K562 (cell line): ENCODE measurements at regions not wholly inside any gene's neighbourhood (a gene's known extent, or its start where the extent isn't known, plus 50 kb on each side); places are given as distances from the start of the nearest gene placed in this dataset.

Source experiments
- ATAC-seq: fragments of 200-7000 bp; cut with Tn5 transposase; 3 replicates; pipeline ENCODE4 v1.9.1; 2020; ENCODE audit warnings: moderate library complexity
- BruUV-seq: library from RNA; stranded (reverse); fragments of 400-500 nt; replicated peaks from 2 replicates; lab custom pipeline; 2021; lab: Mats Ljungman, UMichigan
- CTCF ChIA-PET: fragments of 300-600 bp; formaldehyde crosslinking; extraction: SDS; loops from one replicate; lab custom pipeline; 2021; ENCODE audit warnings: low intra/inter-chr PET ratio; lab: Yijun Ruan, JAX
- POLR2A ChIA-PET: fragments of 300-600, 350-650 bp; sonication (Branson Sonifier 250); formaldehyde crosslinking; extraction: SDS; loops from one replicate; lab custom pipeline; 2021; ENCODE audit warnings: antibody characterized with exemption, inconsistent platforms; lab: Yijun Ruan, JAX
- DNase-seq, 4 experiments: peaks; one replicate each; pipeline versions ENCODE4 v3.0.0 to v3.0.0-alpha.2; 2011 to 2018; ENCODE audit warnings: low spot score in 3 of 4, mixed read lengths in 3 of 4; ENCODE audit errors: extremely low read depth in 1 of 4
- FAIRE-seq: peaks from 2 replicates; lab custom pipeline; 2011; peaks lifted over from hg19 to GRCh38; lab: Jason Lieb, UNC
- H2AFZ ChIP-seq: 2 replicates; pipeline ENCODE4 v1.6.0; 2011; ENCODE audit warnings: low read depth, low read length, control low read depth, inconsistent platforms
- H3K27ac ChIP-seq: fragments of 200-600 bp; 3 replicates; pipeline ENCODE4 v1.8.0; 2011; ENCODE audit warnings: low read depth, mild to moderate bottlenecking, control low read depth, inconsistent platforms, low read length, moderate library complexity, mixed read lengths; ENCODE audit errors: extremely low read depth
- H3K27me3 ChIP-seq, 2 experiments: fragments of 300-600 bp in 1 of 2; 2 replicates in 1 of 2; 3 replicates in 1 of 2; pipeline versions ENCODE4 v1.6.0 to v1.8.0; 2011; ENCODE audit warnings: inconsistent platforms in 2 of 2, low read length in 2 of 2, mild to moderate bottlenecking in 1 of 2, mixed read lengths in 1 of 2, moderate library complexity in 1 of 2; ENCODE audit not compliant: control insufficient read depth in 2 of 2, insufficient read depth in 2 of 2
- H3K36me3 ChIP-seq: fragments of 300-600 bp; 3 replicates; pipeline ENCODE4 v1.8.0; 2011; ENCODE audit warnings: mild to moderate bottlenecking, low read length, inconsistent platforms; ENCODE audit not compliant: control insufficient read depth, insufficient read depth
- H3K4me1 ChIP-seq, 2 experiments: fragments of 200-600 bp in 1 of 2; replicated peaks in 1 of 2; 2 replicates in 1 of 2; 3 replicates in 1 of 2; pipeline versions ENCODE4 v1.5.1 to v1.8.0; 2011; ENCODE audit warnings: inconsistent platforms in 2 of 2, low read length in 2 of 2, mild to moderate bottlenecking in 1 of 2, mixed read lengths in 1 of 2, moderate library complexity in 1 of 2; ENCODE audit not compliant: control insufficient read depth in 2 of 2, insufficient read depth in 2 of 2
- H3K4me2 ChIP-seq: 2 replicates; pipeline ENCODE4 v1.6.1; 2011; ENCODE audit warnings: low read length, control low read depth, inconsistent platforms, mixed read lengths; ENCODE audit not compliant: insufficient read depth
- H3K4me3 ChIP-seq: fragments of 200-600 bp; sonication (generic), shearing (Covaris generic); 2 replicates; pipeline ENCODE4 v1.5.1; 2016; ENCODE audit warnings: control low read depth, inconsistent platforms
- H3K79me2 ChIP-seq: fragments of 200-600 bp; 3 replicates; pipeline ENCODE4 v1.8.0; 2011; ENCODE audit warnings: low read length, inconsistent platforms; ENCODE audit not compliant: control insufficient read depth, insufficient read depth
- H3K9ac ChIP-seq, 2 experiments: 2 replicates each; pipeline versions ENCODE4 v1.6.0 to v1.6.1; 2011; ENCODE audit warnings: low read depth in 2 of 2, low read length in 2 of 2, control low read depth in 1 of 2, inconsistent platforms in 1 of 2, mild to moderate bottlenecking in 1 of 2, mixed read lengths in 1 of 2; ENCODE audit not compliant: insufficient read depth in 1 of 2
- H3K9me1 ChIP-seq: one replicate; pipeline ENCODE4 v1.6.0; 2011; ENCODE audit warnings: inconsistent platforms, mild to moderate bottlenecking, low read length, moderate library complexity; ENCODE audit not compliant: control insufficient read depth, insufficient read depth
- H3K9me3 ChIP-seq: replicated peaks from 2 replicates; pipeline ENCODE4 v1.5.1; 2011; ENCODE audit warnings: low read depth, low read length, inconsistent platforms; ENCODE audit not compliant: control insufficient read depth, insufficient read depth
- H4K20me1 ChIP-seq: replicated peaks from 2 replicates; pipeline ENCODE4 v1.6.1; 2011; ENCODE audit warnings: low read length, inconsistent platforms, mixed read lengths; ENCODE audit not compliant: control insufficient read depth, insufficient read depth
- CC2D1A ChIP-seq: fragments of 450-650 bp; IDR thresholded peaks from 2 replicates; pipeline ENCODE4 v1.6.1; 2017; ENCODE audit warnings: mild to moderate bottlenecking
- EHMT2 ChIP-seq: fragments of 450-650 bp; IDR thresholded peaks from 2 replicates; pipeline ENCODE4 v1.6.1; 2018; ENCODE audit warnings: antibody characterized with exemption
- HBP1 ChIP-seq: fragments of 450-650 bp; formaldehyde crosslinking; IDR thresholded peaks from 2 replicates; pipeline ENCODE4 v1.4.0; 2022; ENCODE audit warnings: missing genetic modification characterization
- MAFK ChIP-seq: IDR thresholded peaks from 2 replicates; pipeline ENCODE4 v1.6.1; 2011; ENCODE audit warnings: low read length, improper control_type of control experiment
- MLX ChIP-seq, 2 experiments: fragments of 450-650 bp in 1 of 2; sonication (generic) in 1 of 2; formaldehyde crosslinking; conservative IDR thresholded peaks; 2 replicates each; pipeline versions ENCODE4 v1.4.0 to v1.8.1; 2020 to 2022; ENCODE audit warnings: mild to moderate bottlenecking in 1 of 2, missing genetic modification reagents in 1 of 2
- MTA3 ChIP-seq: fragments of 450-650 bp; formaldehyde crosslinking; IDR thresholded peaks from 2 replicates; pipeline ENCODE4 v1.6.1; 2017; ENCODE audit warnings: mild to moderate bottlenecking, borderline replicate concordance
- NFRKB ChIP-seq: fragments of 450-650 bp; IDR thresholded peaks from 2 replicates; pipeline ENCODE4 v1.6.1; 2016; ENCODE audit warnings: low read depth
- SETDB1 ChIP-seq: IDR thresholded peaks from one replicate; pipeline ENCODE4 v1.6.1; 2012; ENCODE audit warnings: low read length, control low read depth, inconsistent platforms
- SFPQ ChIP-seq: fragments of 200-400 bp; formaldehyde crosslinking; IDR thresholded peaks from 2 replicates; pipeline ENCODE4 v1.6.1; 2017; ENCODE audit warnings: mild to moderate bottlenecking, low read depth, low read length, moderate library complexity
- SMC3 ChIP-seq: conservative IDR thresholded peaks from 2 replicates; pipeline ENCODE4 v1.6.1; 2011; ENCODE audit warnings: low read depth, low read length, improper control_type of control experiment; ENCODE audit not compliant: insufficient read depth
- TBP ChIP-seq: optimal IDR thresholded peaks from 2 replicates; pipeline ENCODE3; 2011; ENCODE audit warnings: low read depth, low read length, improper control_type of control experiment
- U2AF2 ChIP-seq: fragments of 200-400 bp; formaldehyde crosslinking; optimal IDR thresholded peaks from 2 replicates; pipeline ENCODE3; 2017; ENCODE audit warnings: low read depth, mild to moderate bottlenecking, low read length
- ZBTB2 ChIP-seq: fragments of 450-650 bp; IDR thresholded peaks from 2 replicates; pipeline ENCODE4 v1.6.1; 2016; ENCODE audit warnings: antibody characterized with exemption
- ZNF324 ChIP-seq: fragments of 250-450 bp; sonication (Bioruptor Pico); IDR thresholded peaks from 2 replicates; pipeline ENCODE4 v1.4.0; 2020; ENCODE audit warnings: mild to moderate bottlenecking
- WGBS: fragments of 100-300 bp; shearing (Covaris generic); methylation state at CpG from one replicate; pipeline ENCODE4 v1.1.6; 2016; ENCODE audit warnings: low coverage, mixed read lengths; ENCODE audit not compliant: insufficient coverage; ENCODE audit errors: missing lambda C conversion rate; 5-methylcytosine and 5-hydroxymethylcytosine counted together
- in situ Hi-C: fragments of 300-500 bp; cut with MboI; formaldehyde crosslinking; loops from 4 replicates; pipeline ENCODE4 v1.15.0; 2018; ENCODE audit warnings: inconsistent platforms, mixed read lengths
- intact Hi-C: fragments of 100-400 bp; cut with micrococcal nuclease; formaldehyde crosslinking; loops from 2 replicates; pipeline ENCODE4 v1.14.2; 2022
- TF ChIP-seq, protein P1 (sequence below): fragments of 450-650 bp; IDR thresholded peaks from 2 replicates; pipeline ENCODE4 v1.6.1; 2018; ENCODE audit not compliant: partially characterized antibody

DNA sequence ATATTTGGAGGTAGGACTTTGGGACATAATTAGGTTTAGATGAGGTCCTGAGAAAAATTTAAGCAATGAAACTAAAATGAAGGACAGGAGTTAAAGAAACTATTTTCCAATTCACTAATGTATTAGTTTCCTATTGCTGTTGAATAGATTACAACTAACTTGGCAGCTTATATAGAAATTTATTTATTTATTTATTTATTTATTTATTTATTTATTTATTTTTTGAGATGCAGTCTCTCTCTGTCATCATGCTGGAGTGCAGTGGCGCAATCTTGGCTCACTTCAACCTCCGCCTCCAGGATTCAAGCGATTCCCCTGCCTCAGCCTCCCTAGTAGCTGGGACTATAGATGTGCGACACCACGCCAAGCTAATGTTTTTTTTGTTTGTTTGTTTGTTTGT is 182.4 kb upstream of the ADCY2 start:
- ATAC-seq (no peak), DNase-seq (no peak), FAIRE-seq (no peak)
- no peak overlapping the region for H3K4me3 ChIP-seq
- POLR2A ChIA-PET: no interaction called here
- no peaks in the 10 kb centered on the region; a peak in 1 of 5 replicates for H3K27me3 ChIP-seq
- BruUV-seq: no TSS peak
- no peak overlapping the region for H2AFZ ChIP-seq
- H4K20me1 ChIP-seq: no peaks in the 10 kb centered on the region
- no peak overlapping the region for H3K4me2 ChIP-seq
- in situ Hi-C loops: no loop called here
- intact Hi-C loops: no loop called here
- WGBS: 0% methylated on average over 5 of the region's 5 CpGs
- H3K9ac ChIP-seq: no peak overlapping the region
- no peaks in the 10 kb centered on the region for H3K4me1 ChIP-seq
- H3K79me2 ChIP-seq: no peaks in the 10 kb centered on the region
- H3K36me3 ChIP-seq: no peaks in the 10 kb centered on the region
- H3K27ac ChIP-seq: no peak overlapping the region
- H3K9me1 ChIP-seq: no peaks in the 10 kb centered on the region
- CTCF ChIA-PET: no interaction called here
- no peaks in the 10 kb centered on the region for H3K9me3 ChIP-seq
- TF ChIP-seq MTA3 (no peak), SMC3 (no peak), MAFK (no peak), TBP (no peak), CC2D1A (no peak), NFRKB (no peak), U2AF2 (no peak), ZNF324 (no peak), ZBTB2 (no peak), EHMT2 (no peak), HBP1 (CRISPR knock-in tag) (no peak), SETDB1 (no peak), SFPQ (no peak), MLX (CRISPR knock-in tag; conservative IDR thresholded peaks at IDR 0.05) (no peak)
- TF ChIP-seq, protein P1, sequence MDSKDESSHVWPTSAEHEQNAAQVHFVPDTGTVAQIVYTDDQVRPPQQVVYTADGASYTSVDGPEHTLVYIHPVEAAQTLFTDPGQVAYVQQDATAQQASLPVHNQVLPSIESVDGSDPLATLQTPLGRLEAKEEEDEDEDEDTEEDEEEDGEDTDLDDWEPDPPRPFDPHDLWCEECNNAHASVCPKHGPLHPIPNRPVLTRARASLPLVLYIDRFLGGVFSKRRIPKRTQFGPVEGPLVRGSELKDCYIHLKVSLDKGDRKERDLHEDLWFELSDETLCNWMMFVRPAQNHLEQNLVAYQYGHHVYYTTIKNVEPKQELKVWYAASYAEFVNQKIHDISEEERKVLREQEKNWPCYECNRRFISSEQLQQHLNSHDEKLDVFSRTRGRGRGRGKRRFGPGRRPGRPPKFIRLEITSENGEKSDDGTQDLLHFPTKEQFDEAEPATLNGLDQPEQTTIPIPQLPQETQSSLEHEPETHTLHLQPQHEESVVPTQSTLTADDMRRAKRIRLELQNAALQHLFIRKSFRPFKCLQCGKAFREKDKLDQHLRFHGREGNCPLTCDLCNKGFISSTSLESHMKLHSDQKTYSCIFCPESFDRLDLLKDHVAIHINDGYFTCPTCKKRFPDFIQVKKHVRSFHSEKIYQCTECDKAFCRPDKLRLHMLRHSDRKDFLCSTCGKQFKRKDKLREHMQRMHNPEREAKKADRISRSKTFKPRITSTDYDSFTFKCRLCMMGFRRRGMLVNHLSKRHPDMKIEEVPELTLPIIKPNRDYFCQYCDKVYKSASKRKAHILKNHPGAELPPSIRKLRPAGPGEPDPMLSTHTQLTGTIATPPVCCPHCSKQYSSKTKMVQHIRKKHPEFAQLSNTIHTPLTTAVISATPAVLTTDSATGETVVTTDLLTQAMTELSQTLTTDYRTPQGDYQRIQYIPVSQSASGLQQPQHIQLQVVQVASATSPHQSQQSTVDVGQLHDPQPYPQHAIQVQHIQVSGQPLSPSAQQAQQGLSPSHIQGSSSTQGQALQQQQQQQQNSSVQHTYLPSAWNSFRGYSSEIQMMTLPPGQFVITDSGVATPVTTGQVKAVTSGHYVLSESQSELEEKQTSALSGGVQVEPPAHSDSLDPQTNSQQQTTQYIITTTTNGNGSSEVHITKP: no peak
